ENCODE measurements at regions not wholly inside any gene's neighbourhood (a gene's known extent, or its start where the extent isn't known, plus 50 kb on each side); places are given as distances from the start of the nearest gene placed in this dataset.

GRCh38 chr6:109243863-109244825 is 138.1 kb downstream of the CD164 start:
- Histone ChIP-seq H3K4me1 (ENCODE audit: control insufficient read depth in 5 of 5, insufficient read depth in 5 of 5, low read length in 5 of 5) (peaks cover 7 to 40% (median 27%) of the 10 kb centered on the region in 5 donors), H3K36me3 (ENCODE audit: control insufficient read depth in 5 of 5, insufficient read depth in 5 of 5, low read length in 5 of 5) (no peaks in the 10 kb centered on the region), H3K4me3 (ENCODE audit: low read depth in 1 of 5, low read length in 5 of 5) (no peak overlapping the region), H3K9ac (ENCODE audit: low read length in 5 of 5) (no peak overlapping the region), H3K27me3 (ENCODE audit: control insufficient read depth in 5 of 5, insufficient read depth in 4 of 5, low read length in 5 of 5) (no peaks in the 10 kb centered on the region), H3K9me3 (ENCODE audit: control insufficient read depth in 5 of 5, low read length in 5 of 5) (no peaks in the 10 kb centered on the region), H3K27ac (ENCODE audit: low read depth, low read length) (peak overlapping the region; percentile 99)

GRCh38 chr6:109242925-109243324 is 139.3 kb downstream of the CD164 start:
- Histone ChIP-seq H3K9ac (ENCODE audit: low read length in 5 of 5) (no peak overlapping the region), H3K4me3 (ENCODE audit: low read depth in 1 of 5, low read length in 5 of 5) (no peak overlapping the region), H3K36me3 (ENCODE audit: control insufficient read depth in 5 of 5, insufficient read depth in 5 of 5, low read length in 5 of 5) (no peaks in the 10 kb centered on the region), H3K27ac (ENCODE audit: low read depth, low read length) (peak overlapping the region; percentile 99), H3K4me1 (ENCODE audit: control insufficient read depth in 5 of 5, insufficient read depth in 5 of 5, low read length in 5 of 5) (peaks cover 7 to 49% (median 35%) of the 10 kb centered on the region in 5 donors), H3K27me3 (ENCODE audit: control insufficient read depth in 5 of 5, insufficient read depth in 4 of 5, low read length in 5 of 5) (no peaks in the 10 kb centered on the region), H3K9me3 (ENCODE audit: control insufficient read depth in 5 of 5, low read length in 5 of 5) (no peaks in the 10 kb centered on the region)

GRCh38 chr6:109242029-109242428 is 140.2 kb downstream of the CD164 start:
- H3K27ac ChIP-seq (ENCODE audit: low read depth, low read length) = peak overlapping the region; percentile 99
- H3K9me3 ChIP-seq (ENCODE audit: control insufficient read depth in 5 of 5, low read length in 5 of 5) = no peaks in the 10 kb centered on the region
- no peaks in the 10 kb centered on the region for H3K27me3 ChIP-seq (ENCODE audit: control insufficient read depth in 5 of 5, insufficient read depth in 4 of 5, low read length in 5 of 5)
- no peak overlapping the region for H3K9ac ChIP-seq (ENCODE audit: low read length in 5 of 5)
- H3K4me3 ChIP-seq (ENCODE audit: low read depth in 1 of 5, low read length in 5 of 5) = no peak overlapping the region
- H3K36me3 ChIP-seq (ENCODE audit: control insufficient read depth in 5 of 5, insufficient read depth in 5 of 5, low read length in 5 of 5) = no peaks in the 10 kb centered on the region
- peaks cover 7 to 53% (median 35%) of the 10 kb centered on the region in 5 donors for H3K4me1 ChIP-seq (ENCODE audit: control insufficient read depth in 5 of 5, insufficient read depth in 5 of 5, low read length in 5 of 5)

GRCh38 chr6:109241199-109241598 is 141.1 kb downstream of the CD164 start:
- Histone ChIP-seq H3K9ac (ENCODE audit: low read length in 5 of 5) (no peak overlapping the region), H3K27ac (ENCODE audit: low read depth, low read length) (peak overlapping the region; percentile 99), H3K36me3 (ENCODE audit: control insufficient read depth in 5 of 5, insufficient read depth in 5 of 5, low read length in 5 of 5) (no peaks in the 10 kb centered on the region), H3K27me3 (ENCODE audit: control insufficient read depth in 5 of 5, insufficient read depth in 4 of 5, low read length in 5 of 5) (no peaks in the 10 kb centered on the region), H3K9me3 (ENCODE audit: control insufficient read depth in 5 of 5, low read length in 5 of 5) (no peaks in the 10 kb centered on the region), H3K4me3 (ENCODE audit: low read depth in 1 of 5, low read length in 5 of 5) (no peak overlapping the region), H3K4me1 (ENCODE audit: control insufficient read depth in 5 of 5, insufficient read depth in 5 of 5, low read length in 5 of 5) (peaks cover 7 to 61% (median 38%) of the 10 kb centered on the region in 5 donors)

- peak overlapping the region; percentile 99 for H3K27ac ChIP-seq (ENCODE audit: low read depth, low read length)
- no peak overlapping the region for H3K4me3 ChIP-seq (ENCODE audit: low read depth in 1 of 5, low read length in 5 of 5)
Measured at GRCh38 chr6:109240370-109241084, 141.7 kb downstream of the CD164 start.

GRCh38 chr6:109239651-109240321 is 142.5 kb downstream of the CD164 start:
- peak overlapping the region; percentile 99 for H3K27ac ChIP-seq (ENCODE audit: low read depth, low read length)
- H3K9me3 ChIP-seq (ENCODE audit: control insufficient read depth in 5 of 5, low read length in 5 of 5) = no peaks in the 10 kb centered on the region
- no peaks in the 10 kb centered on the region for H3K27me3 ChIP-seq (ENCODE audit: control insufficient read depth in 5 of 5, insufficient read depth in 4 of 5, low read length in 5 of 5)
- H3K4me1 ChIP-seq (ENCODE audit: control insufficient read depth in 5 of 5, insufficient read depth in 5 of 5, low read length in 5 of 5) = peaks cover 7 to 67% (median 39%) of the 10 kb centered on the region in 5 donors
- no peak overlapping the region for H3K4me3 ChIP-seq (ENCODE audit: low read depth in 1 of 5, low read length in 5 of 5)
- peak overlapping the region; percentile 22 to 78 (median 58) for H3K9ac ChIP-seq (ENCODE audit: low read length in 5 of 5)
- H3K36me3 ChIP-seq (ENCODE audit: control insufficient read depth in 5 of 5, insufficient read depth in 5 of 5, low read length in 5 of 5) = no peaks in the 10 kb centered on the region

More at GRCh38 chr6:109240370-109241084, 141.7 kb downstream of the CD164 start:
- no peaks in the 10 kb centered on the region for H3K36me3 ChIP-seq (ENCODE audit: control insufficient read depth in 5 of 5, insufficient read depth in 5 of 5, low read length in 5 of 5)
- no peaks in the 10 kb centered on the region for H3K27me3 ChIP-seq (ENCODE audit: control insufficient read depth in 5 of 5, insufficient read depth in 4 of 5, low read length in 5 of 5)
- no peaks in the 10 kb centered on the region for H3K9me3 ChIP-seq (ENCODE audit: control insufficient read depth in 5 of 5, low read length in 5 of 5)
- H3K9ac ChIP-seq (ENCODE audit: low read length in 5 of 5) = peak overlapping the region; percentile 22 to 78 (median 58)
- H3K4me1 ChIP-seq (ENCODE audit: control insufficient read depth in 5 of 5, insufficient read depth in 5 of 5, low read length in 5 of 5) = peaks cover 7 to 67% (median 39%) of the 10 kb centered on the region in 5 donors

GRCh38 chr6:109239160-109239559 is 143.1 kb downstream of the CD164 start:
- peak overlapping the region; percentile 99 for H3K27ac ChIP-seq (ENCODE audit: low read depth, low read length)
- H3K4me3 ChIP-seq (ENCODE audit: low read depth in 1 of 5, low read length in 5 of 5) = no peak overlapping the region
- H3K27me3 ChIP-seq (ENCODE audit: control insufficient read depth in 5 of 5, insufficient read depth in 4 of 5, low read length in 5 of 5) = no peaks in the 10 kb centered on the region
- H3K36me3 ChIP-seq (ENCODE audit: control insufficient read depth in 5 of 5, insufficient read depth in 5 of 5, low read length in 5 of 5) = no peaks in the 10 kb centered on the region
- H3K4me1 ChIP-seq (ENCODE audit: control insufficient read depth in 5 of 5, insufficient read depth in 5 of 5, low read length in 5 of 5) = peaks cover 7 to 64% (median 35%) of the 10 kb centered on the region in 5 donors
- H3K9me3 ChIP-seq (ENCODE audit: control insufficient read depth in 5 of 5, low read length in 5 of 5) = no peaks in the 10 kb centered on the region
- peak overlapping the region in 4 of 5 donors; percentile 15 to 78 (median 54) for H3K9ac ChIP-seq (ENCODE audit: low read length in 5 of 5)

GRCh38 chr6:109238396-109238795 is 143.1 kb downstream of the CEP57L1 start:
- Histone ChIP-seq H3K36me3 (ENCODE audit: control insufficient read depth in 5 of 5, insufficient read depth in 5 of 5, low read length in 5 of 5) (no peaks in the 10 kb centered on the region), H3K4me3 (ENCODE audit: low read depth in 1 of 5, low read length in 5 of 5) (no peak overlapping the region), H3K27me3 (ENCODE audit: control insufficient read depth in 5 of 5, insufficient read depth in 4 of 5, low read length in 5 of 5) (no peaks in the 10 kb centered on the region), H3K4me1 (ENCODE audit: control insufficient read depth in 5 of 5, insufficient read depth in 5 of 5, low read length in 5 of 5) (peaks cover 7 to 59% (median 35%) of the 10 kb centered on the region in 5 donors), H3K9me3 (ENCODE audit: control insufficient read depth in 5 of 5, low read length in 5 of 5) (no peaks in the 10 kb centered on the region), H3K9ac (ENCODE audit: low read length in 5 of 5) (peak overlapping the region in 2 of 5 donors; percentile 7 to 78), H3K27ac (ENCODE audit: low read depth, low read length) (peak overlapping the region; percentile 99)

GRCh38 chr6:109237986-109238329 is 142.7 kb downstream of the CEP57L1 start:
- no peaks in the 10 kb centered on the region for H3K27me3 ChIP-seq (ENCODE audit: control insufficient read depth in 5 of 5, insufficient read depth in 4 of 5, low read length in 5 of 5)
- H3K9ac ChIP-seq (ENCODE audit: low read length in 5 of 5) = peak overlapping the region in 2 of 5 donors; percentile 7 to 10
- H3K9me3 ChIP-seq (ENCODE audit: control insufficient read depth in 5 of 5, low read length in 5 of 5) = no peaks in the 10 kb centered on the region
- H3K4me1 ChIP-seq (ENCODE audit: control insufficient read depth in 5 of 5, insufficient read depth in 5 of 5, low read length in 5 of 5) = peaks cover 7 to 58% (median 35%) of the 10 kb centered on the region in 5 donors
- H3K36me3 ChIP-seq (ENCODE audit: control insufficient read depth in 5 of 5, insufficient read depth in 5 of 5, low read length in 5 of 5) = no peaks in the 10 kb centered on the region
- H3K4me3 ChIP-seq (ENCODE audit: low read depth in 1 of 5, low read length in 5 of 5) = no peak overlapping the region
- peak overlapping the region; percentile 99 for H3K27ac ChIP-seq (ENCODE audit: low read depth, low read length)

All from subcutaneous abdominal adipose tissue (tissue), 5 donors.